H9 (cell line): ENCODE measurements at regions not wholly inside any gene's neighbourhood (a gene's known extent, or its start where the extent isn't known, plus 50 kb on each side); places are given as distances from the start of the nearest gene placed in this dataset.

ENCODE experiments used
- DNase-seq: peaks from one replicate; pipeline ENCODE4 v3.0.0-alpha.2; 2017
- H2AFZ ChIP-seq: one replicate; pipeline ENCODE4 v1.6.1; 2013; ENCODE audit warnings: mild to moderate bottlenecking, low read length, control low read depth, moderate library complexity
- H2AK5ac ChIP-seq: 2 replicates; pipeline ENCODE4 v1.6.1; 2013; ENCODE audit warnings: low read length, control low read depth, mixed read lengths; ENCODE audit not compliant: insufficient read length
- H2BK120ac ChIP-seq: one replicate; pipeline ENCODE4 v1.6.1; 2013; ENCODE audit warnings: low read depth, mild to moderate bottlenecking, low read length, control low read depth, inconsistent platforms; ENCODE audit not compliant: poor library complexity, severe bottlenecking
- H2BK12ac ChIP-seq: 2 replicates; pipeline ENCODE4 v1.6.1; 2013; ENCODE audit warnings: low read length, control low read depth, mixed read lengths, low read depth; ENCODE audit not compliant: insufficient read length
- H2BK15ac ChIP-seq: 2 replicates; pipeline ENCODE4 v1.6.1; 2013; ENCODE audit warnings: low read depth, low read length, control low read depth
- H2BK20ac ChIP-seq: one replicate; pipeline ENCODE4 v1.6.1; 2013; ENCODE audit warnings: low read depth, mild to moderate bottlenecking, low read length, control low read depth, inconsistent platforms; ENCODE audit not compliant: poor library complexity, severe bottlenecking
- H2BK5ac ChIP-seq: 2 replicates; pipeline ENCODE4 v1.6.1; 2013; ENCODE audit warnings: low read length, control low read depth, mixed read lengths; ENCODE audit not compliant: insufficient read length
- H3K14ac ChIP-seq: 2 replicates; pipeline ENCODE4 v1.6.1; 2013; ENCODE audit warnings: low read length, control low read depth; ENCODE audit not compliant: insufficient read depth
- H3K18ac ChIP-seq: 2 replicates; pipeline ENCODE4 v1.6.1; 2013; ENCODE audit warnings: low read depth, mild to moderate bottlenecking, mixed read lengths, low read length, control low read depth; ENCODE audit not compliant: insufficient read length
- H3K23ac ChIP-seq: 2 replicates; pipeline ENCODE4 v1.6.1; 2013; ENCODE audit warnings: low read length, control low read depth, mixed read lengths, low read depth; ENCODE audit not compliant: insufficient read length
- H3K23me2 ChIP-seq: 2 replicates; pipeline ENCODE4 v1.6.1; 2013; ENCODE audit warnings: low read depth, mild to moderate bottlenecking, mixed read lengths, low read length, control low read depth; ENCODE audit not compliant: insufficient read length, poor library complexity, severe bottlenecking
- H3K27ac ChIP-seq: 2 replicates; pipeline ENCODE4 v1.5.1; 2013; ENCODE audit warnings: low read length, control low read depth, mixed read lengths, low read depth; ENCODE audit not compliant: insufficient read length
- H3K27me3 ChIP-seq: 2 replicates; pipeline ENCODE4 v1.6.1; 2013; ENCODE audit warnings: low read length, control low read depth, inconsistent platforms; ENCODE audit not compliant: insufficient read depth
- H3K4ac ChIP-seq: 2 replicates; pipeline ENCODE4 v1.6.1; 2013; ENCODE audit warnings: low read depth, mild to moderate bottlenecking, control low read depth, inconsistent platforms, low read length, moderate library complexity
- H3K4me1 ChIP-seq: 2 replicates; pipeline ENCODE4 v1.6.1; 2013; ENCODE audit warnings: low read length, control low read depth, inconsistent platforms; ENCODE audit not compliant: insufficient read depth
- H3K4me2 ChIP-seq: 2 replicates; pipeline ENCODE4 v1.6.1; 2013; ENCODE audit warnings: low read length, control low read depth, mixed read lengths; ENCODE audit not compliant: insufficient read length, insufficient read depth
- H3K56ac ChIP-seq: 2 replicates; pipeline ENCODE4 v1.6.1; 2013; ENCODE audit warnings: low read depth, mild to moderate bottlenecking, mixed read lengths, low read length, control low read depth; ENCODE audit not compliant: insufficient read length
- H3K79me1 ChIP-seq: 2 replicates; pipeline ENCODE4 v1.6.1; 2013; ENCODE audit warnings: low read depth, mild to moderate bottlenecking, moderate library complexity, low read length, control low read depth, inconsistent platforms; ENCODE audit not compliant: insufficient read depth, poor library complexity, severe bottlenecking
- H3K79me2 ChIP-seq: 2 replicates; pipeline ENCODE4 v1.6.1; 2013; ENCODE audit warnings: low read length, control low read depth, inconsistent platforms; ENCODE audit not compliant: insufficient read depth
- H3K9ac ChIP-seq: 2 replicates; pipeline ENCODE4 v1.6.1; 2013; ENCODE audit warnings: low read length, control low read depth, mixed read lengths; ENCODE audit not compliant: insufficient read length; ENCODE audit errors: extremely low read depth
- H3K9me3 ChIP-seq: one replicate; pipeline ENCODE4 v1.6.1; 2013; ENCODE audit warnings: low read depth, low read length, inconsistent platforms; ENCODE audit not compliant: control insufficient read depth
- H3T11ph ChIP-seq: one replicate; pipeline ENCODE4 v1.6.1; 2013; ENCODE audit warnings: mild to moderate bottlenecking, low read length, control low read depth, inconsistent platforms
- H4K20me1 ChIP-seq: one replicate; pipeline ENCODE4 v1.6.1; 2013; ENCODE audit not compliant: control insufficient read depth, insufficient read length, insufficient read depth
- H4K5ac ChIP-seq: 2 replicates; pipeline ENCODE4 v1.6.1; 2013; ENCODE audit warnings: low read depth, mild to moderate bottlenecking, mixed read lengths, low read length, control low read depth; ENCODE audit not compliant: insufficient read length
- H4K8ac ChIP-seq: replicated peaks from 2 replicates; pipeline ENCODE4 v1.6.1; 2013; ENCODE audit warnings: low read length, control low read depth, mixed read lengths, low read depth; ENCODE audit not compliant: insufficient read length
- H4K91ac ChIP-seq: 2 replicates; pipeline ENCODE4 v1.6.1; 2013; ENCODE audit warnings: low read depth, mild to moderate bottlenecking, moderate library complexity, mixed read lengths, low read length, control low read depth; ENCODE audit not compliant: insufficient read length
- H3K27ac Mint-ChIP-seq, 3 experiments: 2 replicates in 2 of 3; 3 replicates in 1 of 3; pipeline ENCODE4 v1.8.0; 2020 to 2021; ENCODE audit warnings: mixed read lengths in 3 of 3, mild to moderate bottlenecking in 1 of 3, moderate library complexity in 1 of 3
- H3K27me3 Mint-ChIP-seq: 2 replicates; pipeline ENCODE4 v1.8.0; 2021; ENCODE audit warnings: low read depth, mild to moderate bottlenecking, moderate library complexity, mixed read lengths
- H3K36me3 Mint-ChIP-seq, 3 experiments: 2 replicates in 2 of 3; 3 replicates in 1 of 3; pipeline ENCODE4 v1.8.0; 2020 to 2021; ENCODE audit warnings: low read depth in 3 of 3, mixed read lengths in 3 of 3; ENCODE audit not compliant: insufficient read depth in 1 of 3
- H3K4me1 Mint-ChIP-seq, 2 experiments: 2 replicates each; pipeline ENCODE4 v1.8.0; 2020; ENCODE audit warnings: mixed read lengths in 2 of 2
- H3K4me3 Mint-ChIP-seq, 2 experiments: 2 replicates in 1 of 2; 3 replicates in 1 of 2; pipeline ENCODE4 v1.8.0; 2020 to 2021; ENCODE audit warnings: mild to moderate bottlenecking in 2 of 2, mixed read lengths in 2 of 2, moderate library complexity in 1 of 2
- H3K9me3 Mint-ChIP-seq, 2 experiments: 2 replicates in 1 of 2; 3 replicates in 1 of 2; pipeline ENCODE4 v1.8.0; 2020; ENCODE audit warnings: mild to moderate bottlenecking in 2 of 2, mixed read lengths in 2 of 2, moderate library complexity in 1 of 2
- WGBS: extraction: QIAGEN DNeasy Blood & Tissue Kit; methylation state at CpG from one replicate; pipeline ENCODE4 v1.1.7; 2013; ENCODE audit warnings: missing lambda C conversion rate, low lambda C conversion rate, mixed read lengths; ENCODE audit not compliant: insufficient read length; ENCODE audit errors: extremely low coverage; 5-methylcytosine and 5-hydroxymethylcytosine counted together
- TF ChIP-seq, protein P1 (sequence below): fragments of 200-600 bp; sonication (generic); conservative IDR thresholded peaks from 3 replicates; pipeline ENCODE4 v1.8.0; 2021; ENCODE audit warnings: antibody characterized with exemption, mild to moderate bottlenecking

DNA sequence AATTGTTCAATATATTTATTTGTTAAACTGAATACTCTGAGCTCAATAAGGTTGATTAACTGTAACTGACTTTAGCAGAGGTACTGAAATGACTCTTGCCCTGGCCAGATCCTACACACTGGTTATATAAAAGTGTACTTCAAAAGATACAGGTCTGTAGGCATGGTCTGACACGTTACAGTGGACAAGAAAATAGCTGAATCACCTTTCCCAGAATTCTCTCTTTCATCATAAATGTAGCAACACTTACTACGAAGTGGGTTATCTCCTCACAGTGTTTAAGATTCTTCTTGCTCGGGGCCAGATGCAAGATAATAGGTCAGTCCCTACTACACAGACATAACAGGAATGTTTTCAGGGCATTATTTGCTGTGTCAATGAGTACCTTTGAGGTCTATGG, 107.0 kb upstream of the ZC3H15 start:
- no peak overlapping the region for H2BK12ac ChIP-seq
- no peak overlapping the region for H3K14ac ChIP-seq
- H2BK20ac ChIP-seq, result no peak overlapping the region
- H3K9me3 Mint-ChIP-seq, result peaks cover 4 to 5% of the 10 kb centered on the region in 2 experiments; a peak in 3 of 5 replicates
- no peak overlapping the region for H3K4ac ChIP-seq
- H3K18ac ChIP-seq, result no peak overlapping the region
- H3K4me2 ChIP-seq, result no peak overlapping the region
- H4K8ac ChIP-seq, result no peak overlapping the region
- no peaks in the 10 kb centered on the region for H4K20me1 ChIP-seq
- no peak overlapping the region for H3K4me3 Mint-ChIP-seq
- no peaks in the 10 kb centered on the region for H3K4me1 Mint-ChIP-seq
- H2BK120ac ChIP-seq, result no peak overlapping the region
- no peak overlapping the region for H3T11ph ChIP-seq
- H2AFZ ChIP-seq, result no peak overlapping the region
- H3K27ac Mint-ChIP-seq, result no peak overlapping the region; a peak in 1 of 7 replicates
- no peak for DNase-seq
- H3K79me1 ChIP-seq, result no peaks in the 10 kb centered on the region
- no CpG with 5 or more reads among the region's 3 CpGs for WGBS
- TF ChIP-seq, protein P1, sequence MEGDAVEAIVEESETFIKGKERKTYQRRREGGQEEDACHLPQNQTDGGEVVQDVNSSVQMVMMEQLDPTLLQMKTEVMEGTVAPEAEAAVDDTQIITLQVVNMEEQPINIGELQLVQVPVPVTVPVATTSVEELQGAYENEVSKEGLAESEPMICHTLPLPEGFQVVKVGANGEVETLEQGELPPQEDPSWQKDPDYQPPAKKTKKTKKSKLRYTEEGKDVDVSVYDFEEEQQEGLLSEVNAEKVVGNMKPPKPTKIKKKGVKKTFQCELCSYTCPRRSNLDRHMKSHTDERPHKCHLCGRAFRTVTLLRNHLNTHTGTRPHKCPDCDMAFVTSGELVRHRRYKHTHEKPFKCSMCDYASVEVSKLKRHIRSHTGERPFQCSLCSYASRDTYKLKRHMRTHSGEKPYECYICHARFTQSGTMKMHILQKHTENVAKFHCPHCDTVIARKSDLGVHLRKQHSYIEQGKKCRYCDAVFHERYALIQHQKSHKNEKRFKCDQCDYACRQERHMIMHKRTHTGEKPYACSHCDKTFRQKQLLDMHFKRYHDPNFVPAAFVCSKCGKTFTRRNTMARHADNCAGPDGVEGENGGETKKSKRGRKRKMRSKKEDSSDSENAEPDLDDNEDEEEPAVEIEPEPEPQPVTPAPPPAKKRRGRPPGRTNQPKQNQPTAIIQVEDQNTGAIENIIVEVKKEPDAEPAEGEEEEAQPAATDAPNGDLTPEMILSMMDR, result no peak
- H2BK15ac ChIP-seq, result no peak overlapping the region
- no peak overlapping the region for H2AK5ac ChIP-seq
- H3K23me2 ChIP-seq, result no peaks in the 10 kb centered on the region
- no peaks in the 10 kb centered on the region for H3K4me1 ChIP-seq
- H4K5ac ChIP-seq, result no peak overlapping the region
- H3K36me3 Mint-ChIP-seq, result peaks cover 3 to 6% (median 5%) of the 10 kb centered on the region in 3 experiments; a peak in 4 of 7 replicates
- no peak overlapping the region for H3K9ac ChIP-seq
- no peaks in the 10 kb centered on the region for H3K9me3 ChIP-seq
- no peaks in the 10 kb centered on the region for H3K27me3 Mint-ChIP-seq
- no peak overlapping the region for H3K56ac ChIP-seq
- H3K27ac ChIP-seq, result no peak overlapping the region
- no peak overlapping the region for H2BK5ac ChIP-seq
- no peak overlapping the region for H3K23ac ChIP-seq
- H3K27me3 ChIP-seq, result no peaks in the 10 kb centered on the region
- H4K91ac ChIP-seq, result no peak overlapping the region
- H3K79me2 ChIP-seq, result no peaks in the 10 kb centered on the region
